ENCODE measurements at regions not wholly inside any gene's neighbourhood (a gene's known extent, or its start where the extent isn't known, plus 50 kb on each side); places are given as distances from the start of the nearest gene placed in this dataset.

- no peak for TF ChIP-seq HNF1A (IDR thresholded peaks at IDR 0.05; ENCODE audit: low read depth)
- TF ChIP-seq HNF1A (CRISPR knock-in tag; IDR thresholded peaks at IDR 0.05; ENCODE audit: borderline replicate concordance): no peak
- TF ChIP-seq NCOR1 (IDR thresholded peaks at IDR 0.05; ENCODE audit: borderline replicate concordance, low read length): no peak
- no peak for TF ChIP-seq REL (CRISPR knock-in tag; conservative IDR thresholded peaks at IDR 0.05)
- no peak for TF ChIP-seq ZNF839 (CRISPR knock-in tag; IDR thresholded peaks at IDR 0.05; ENCODE audit: borderline replicate concordance)
- TF ChIP-seq ZNF512B (CRISPR knock-in tag; IDR thresholded peaks at IDR 0.05; ENCODE audit: borderline replicate concordance): no peak
- TF ChIP-seq SRSF4 (IDR thresholded peaks at IDR 0.05; ENCODE audit: low read depth, low read length, poor library complexity, severe bottlenecking): no peak
- TF ChIP-seq CEBPG (CRISPR knock-in tag; IDR thresholded peaks at IDR 0.05): no peak
- TF ChIP-seq POLR2AphosphoS2 (IDR thresholded peaks at IDR 0.05; ENCODE audit: low read depth, low read length): no peak
- TF ChIP-seq ZNF644 (CRISPR knock-in tag; IDR thresholded peaks at IDR 0.05; ENCODE audit: low read depth): no peak
These were observed 260.1 kb upstream of the UBE2E2 start (continued) for GRCh38 chr3:22942981-22943380.

Measured in HepG2 (cell line).